NCI-H2107 (cell line): ENCODE measurements at regions not wholly inside any gene's neighbourhood (a gene's known extent, or its start where the extent isn't known, plus 50 kb on each side); places are given as distances from the start of the nearest gene placed in this dataset.
"Not testable (repeated sequence)": the region's sequence is repeated elsewhere in the genome, so short reads cannot be mapped to it uniquely, and the experiment has no call there.

ENCODE experiments used
- DNase-seq: peaks from one replicate; lab custom pipeline; 2025; lab: John Stamatoyannopoulos, UW

DNA sequence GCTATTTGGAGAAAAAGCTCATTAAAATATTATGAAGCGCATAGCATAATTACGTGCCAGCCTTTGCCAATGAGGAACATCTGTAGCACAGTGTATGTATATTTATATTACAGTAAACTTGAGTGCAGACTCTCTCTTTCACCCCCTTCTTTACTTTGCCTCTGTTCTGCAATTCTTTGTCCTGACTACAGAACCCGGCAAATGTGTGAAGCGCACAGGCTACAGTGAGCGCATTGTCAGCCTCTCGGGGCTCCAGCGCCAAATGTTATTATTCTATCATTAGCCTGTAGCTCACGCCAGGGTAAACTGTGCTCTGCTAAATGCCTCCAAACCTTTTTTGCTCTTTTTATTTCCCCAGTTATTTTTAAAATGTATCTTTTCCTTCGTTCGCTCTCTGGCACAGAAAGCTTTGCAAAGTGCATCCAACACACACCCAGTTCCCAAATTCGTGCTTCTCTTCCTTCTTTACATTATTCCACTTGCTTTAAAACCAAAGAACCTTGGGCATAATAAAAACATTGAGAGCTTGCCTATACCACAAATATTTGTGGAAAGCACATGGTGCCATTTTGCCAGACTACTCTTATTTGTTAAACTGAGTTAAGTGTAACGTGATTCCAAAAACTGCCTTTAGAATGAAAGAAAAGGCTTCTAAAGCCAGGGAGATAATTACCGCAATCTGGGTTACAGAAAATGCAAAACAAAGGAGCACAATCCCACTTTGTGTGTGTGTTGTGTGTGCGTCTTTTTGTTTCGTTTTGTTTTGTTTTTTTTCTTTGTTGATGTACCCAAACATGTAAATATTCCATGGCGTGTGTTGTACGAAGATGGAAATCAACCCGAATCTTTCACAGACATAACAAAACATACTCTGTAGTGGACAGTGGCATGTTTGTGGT, 164.1 kb upstream of the MPDZ start:
- DNase-seq: no peak

DNA sequence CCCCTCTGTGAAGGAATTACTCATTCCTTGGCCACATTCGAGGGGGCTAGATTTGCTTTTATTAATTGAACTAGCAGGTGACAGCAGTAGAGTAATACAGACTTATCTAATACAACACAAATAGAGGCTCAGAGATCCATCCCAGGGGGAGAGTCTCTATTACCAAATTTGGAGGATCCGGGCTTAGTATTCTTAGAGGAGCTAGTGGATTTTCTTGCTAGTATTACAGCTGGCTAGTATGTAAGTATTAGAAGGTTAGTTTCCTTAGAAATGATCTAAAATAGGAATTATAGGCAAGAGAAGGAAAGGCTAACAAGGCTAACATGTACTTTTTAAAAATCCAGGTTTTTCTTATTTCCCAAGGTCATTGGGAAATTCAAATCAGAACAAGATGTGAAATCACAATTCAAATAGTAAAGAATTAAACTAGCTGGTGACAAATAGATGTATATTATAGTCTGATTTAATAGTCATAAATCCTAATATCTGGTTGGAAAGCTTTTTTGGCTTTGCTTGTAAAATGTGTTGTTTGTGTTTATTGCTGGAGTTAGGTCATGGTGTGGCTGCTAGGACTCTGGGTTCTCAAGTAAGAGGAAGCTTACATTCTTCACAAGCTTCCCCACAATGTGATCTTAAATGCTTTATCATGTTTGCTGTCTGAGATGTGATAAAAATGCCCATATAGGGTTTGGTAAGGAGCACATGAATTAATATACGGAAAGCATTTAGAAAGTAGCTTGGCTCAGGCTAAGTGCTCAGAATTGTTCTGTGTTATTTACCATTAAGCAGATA, 160.4 kb upstream of the MPDZ start:
- no peak for DNase-seq

DNA sequence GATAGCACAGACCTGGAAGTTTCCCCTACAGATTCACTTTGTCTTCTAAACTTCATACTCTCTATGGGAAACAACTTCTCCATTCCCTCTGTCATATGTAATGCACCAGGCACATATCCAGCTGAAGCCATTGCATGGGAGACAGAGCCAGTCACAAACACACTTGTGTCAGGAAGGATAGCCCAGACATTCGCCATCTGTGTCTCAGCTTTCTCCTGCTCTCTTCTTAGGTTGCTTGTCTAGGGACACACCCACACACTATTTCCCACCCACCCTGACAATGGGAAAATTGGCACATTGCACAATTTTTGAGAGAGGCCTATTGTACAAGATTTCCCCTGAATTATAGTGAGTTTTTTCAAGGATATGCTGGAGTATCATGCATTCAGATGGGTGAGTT, 158.4 kb upstream of the MPDZ start:
- no peak for DNase-seq

DNA sequence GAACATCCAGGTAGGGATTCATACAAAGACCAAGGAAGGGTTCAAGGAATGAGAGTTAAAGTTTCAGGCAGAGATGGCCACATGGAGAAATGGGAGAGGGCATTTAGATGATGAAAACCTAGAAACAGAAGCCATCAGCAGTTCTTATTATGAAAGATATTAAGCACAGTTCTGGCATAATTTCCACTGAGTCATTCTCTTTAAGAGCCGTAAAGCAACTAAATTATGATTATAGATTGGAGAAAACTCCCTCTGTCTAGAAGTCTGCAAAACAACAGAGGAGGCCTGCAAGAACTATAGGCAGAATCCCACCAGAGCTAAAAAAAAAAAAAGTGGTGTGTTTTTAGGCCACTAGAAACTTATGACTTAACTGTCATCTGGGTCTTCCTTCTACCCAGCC, 157.1 kb upstream of the MPDZ start:
- no peak for DNase-seq

DNA sequence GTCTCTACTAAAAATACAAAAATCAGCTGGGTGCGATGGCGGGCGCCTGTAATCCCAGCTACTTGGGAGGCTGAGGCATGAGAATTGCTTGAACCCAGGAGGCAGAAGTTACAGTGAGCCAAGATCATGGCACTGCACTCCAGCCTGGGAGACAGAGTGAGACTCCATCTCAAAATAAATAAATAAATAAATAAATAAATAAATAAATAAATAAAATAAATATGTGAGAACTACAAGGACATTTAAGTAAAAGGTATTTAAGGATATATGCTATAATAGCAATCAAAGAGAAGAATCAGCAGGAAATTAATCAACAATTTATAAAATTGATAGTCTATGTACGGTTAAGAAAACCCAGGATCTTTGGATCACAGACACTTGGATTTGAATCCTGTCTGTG, 154.0 kb upstream of the MPDZ start:
- not testable (repeated sequence) for DNase-seq

DNA sequence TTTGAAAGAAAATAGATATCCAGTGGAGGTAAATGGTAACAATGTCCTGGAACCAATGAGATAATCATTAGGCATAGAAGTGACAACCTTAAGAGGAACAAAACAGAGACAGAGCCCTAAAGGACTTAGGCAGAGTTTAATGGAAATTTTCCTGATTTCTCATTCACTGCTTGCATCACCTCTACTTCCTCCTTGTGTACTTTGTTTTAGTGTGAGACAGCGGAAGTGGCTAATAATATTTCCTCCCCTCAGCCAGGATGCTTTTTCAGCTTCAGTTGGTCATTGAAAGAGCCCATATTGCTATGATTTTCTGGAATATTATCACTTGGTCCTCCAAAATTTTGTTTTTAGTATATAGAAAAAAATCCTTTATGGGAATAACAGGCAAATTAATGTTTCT, 153.4 kb upstream of the MPDZ start:
- DNase-seq: no peak

DNA sequence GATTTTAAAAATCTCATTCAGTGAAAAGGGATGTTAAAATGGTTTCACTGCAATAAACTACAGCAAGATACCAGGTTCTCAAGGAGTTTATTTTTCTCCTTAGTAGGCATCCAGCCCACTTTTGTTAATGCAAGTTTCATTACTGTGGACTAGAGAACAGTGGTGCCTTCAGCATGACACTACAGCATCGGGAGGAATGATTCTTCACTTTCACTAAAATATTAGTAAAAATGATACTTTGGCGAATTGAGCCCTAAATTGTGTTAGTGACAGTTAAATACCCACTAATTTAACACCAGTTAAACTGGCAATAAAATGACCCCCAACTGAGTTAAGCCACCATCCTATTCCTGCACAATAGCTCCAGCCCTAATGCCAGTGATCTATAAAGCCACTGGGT, 152.2 kb upstream of the MPDZ start:
- DNase-seq: no peak

DNA sequence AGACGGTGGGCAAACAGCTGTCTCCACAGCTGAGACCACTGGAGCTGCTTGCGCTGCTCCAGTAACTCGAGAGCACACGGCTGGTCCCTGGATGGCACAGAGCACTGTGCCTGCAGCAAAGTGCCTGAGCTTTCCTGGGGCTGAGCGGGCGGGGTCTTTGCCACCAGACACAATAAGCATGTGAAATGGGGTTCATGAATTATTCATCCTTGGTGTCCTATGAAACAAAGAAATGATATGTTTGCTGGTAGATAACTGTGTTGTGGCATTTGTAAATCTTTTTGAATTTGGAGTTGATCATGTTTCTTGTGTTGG, 151.7 kb upstream of the MPDZ start:
- DNase-seq: no peak

DNA sequence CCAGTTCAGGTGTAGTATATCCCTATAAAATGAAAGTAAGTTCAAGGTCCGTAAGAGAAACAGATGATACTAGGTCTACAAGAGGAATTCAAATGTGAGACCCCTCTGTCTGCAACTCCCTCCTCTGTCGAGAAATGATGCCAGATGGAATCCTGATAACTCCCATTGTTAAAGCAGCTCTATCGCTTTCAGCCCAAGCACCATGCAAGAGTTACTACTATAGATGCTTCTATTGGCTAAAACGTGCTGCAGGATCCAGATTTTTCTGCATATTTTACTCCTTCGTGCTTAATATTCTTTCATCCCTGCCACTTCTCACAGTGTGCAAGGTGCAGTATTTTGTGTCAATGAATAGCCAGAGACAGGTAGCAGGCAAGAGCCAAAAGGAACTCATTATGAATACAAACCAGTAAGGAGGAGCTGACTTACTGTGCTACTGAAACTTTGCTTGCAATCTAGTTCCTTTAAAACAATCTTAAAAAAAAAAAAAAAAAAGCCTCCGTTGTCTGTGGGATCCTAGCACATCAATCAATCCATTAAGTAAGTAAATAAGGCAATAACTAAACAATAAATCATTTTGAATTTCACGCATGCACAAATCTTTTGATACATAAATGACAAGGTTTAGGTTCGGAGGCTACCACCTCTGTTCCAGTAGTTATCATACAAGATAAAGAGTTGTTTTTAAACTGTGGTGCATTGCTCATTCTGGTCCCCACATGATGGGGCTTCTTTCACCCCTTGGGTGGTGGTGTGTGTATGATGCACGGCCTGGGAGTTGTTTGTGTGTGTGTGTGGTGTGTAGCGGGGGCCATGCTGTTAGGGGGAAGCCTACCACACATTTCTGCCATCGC, 151.1 kb upstream of the MPDZ start:
- DNase-seq: no peak

DNA sequence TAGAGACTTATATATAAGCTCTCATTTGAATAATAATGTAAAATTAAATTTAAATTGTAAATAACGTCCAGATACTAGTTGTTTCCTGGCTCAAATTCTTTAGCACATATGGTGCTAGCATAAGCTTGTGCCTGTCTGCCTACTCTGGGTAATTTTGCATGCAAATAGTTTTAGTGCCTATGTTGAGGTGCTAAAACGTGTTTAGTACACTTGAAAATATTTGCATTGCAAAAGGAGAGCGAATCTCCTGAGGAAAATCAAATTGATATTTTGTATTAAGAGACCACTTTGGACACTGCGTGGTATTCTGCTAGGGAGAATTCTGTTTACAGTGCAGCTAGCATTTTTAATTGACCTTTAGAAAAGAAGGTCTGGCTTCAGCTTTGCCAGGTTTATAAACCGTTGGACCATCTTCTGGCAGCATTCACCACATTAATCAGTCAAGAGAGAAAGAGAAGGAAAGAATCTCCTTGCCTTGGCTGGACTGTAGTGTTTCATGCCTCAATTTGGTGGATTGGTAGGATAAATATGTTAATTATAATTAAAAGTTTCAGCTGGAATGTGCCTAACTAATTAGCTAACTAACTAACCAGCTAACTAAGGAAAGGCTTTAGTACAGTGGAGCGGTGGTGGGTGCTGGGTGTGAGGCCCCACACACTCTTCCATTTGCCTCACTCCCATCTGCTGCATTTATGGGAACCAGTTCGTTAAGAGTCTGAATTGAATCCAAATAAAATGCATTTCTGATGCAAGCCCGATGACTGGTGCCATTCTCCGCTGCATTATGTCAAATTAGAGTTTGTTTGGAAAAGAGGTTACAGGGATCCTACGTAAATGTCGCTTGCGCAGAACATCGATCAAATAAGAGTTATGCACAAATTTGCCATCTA, 150.1 kb upstream of the MPDZ start:
- DNase-seq: no peak

DNA sequence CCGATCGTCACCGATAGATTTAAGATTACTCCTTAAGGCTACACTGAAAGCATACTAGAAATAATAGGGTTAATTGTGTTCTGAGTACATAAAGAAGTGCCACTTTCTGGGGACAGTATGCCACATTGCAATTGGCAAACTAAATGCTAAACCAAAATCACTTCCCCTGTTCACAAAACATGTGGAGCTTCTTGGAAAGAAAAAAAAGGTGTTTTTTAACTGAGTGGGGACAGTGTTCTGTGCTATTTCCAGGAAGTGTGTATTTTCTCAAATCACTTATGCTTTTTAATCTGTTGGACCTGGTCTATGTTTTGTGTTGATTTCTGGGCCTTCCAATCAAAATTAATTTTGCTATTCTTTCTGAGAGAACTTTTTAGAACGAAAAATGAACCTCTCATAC, 149.3 kb upstream of the MPDZ start:
- DNase-seq: no peak

DNA sequence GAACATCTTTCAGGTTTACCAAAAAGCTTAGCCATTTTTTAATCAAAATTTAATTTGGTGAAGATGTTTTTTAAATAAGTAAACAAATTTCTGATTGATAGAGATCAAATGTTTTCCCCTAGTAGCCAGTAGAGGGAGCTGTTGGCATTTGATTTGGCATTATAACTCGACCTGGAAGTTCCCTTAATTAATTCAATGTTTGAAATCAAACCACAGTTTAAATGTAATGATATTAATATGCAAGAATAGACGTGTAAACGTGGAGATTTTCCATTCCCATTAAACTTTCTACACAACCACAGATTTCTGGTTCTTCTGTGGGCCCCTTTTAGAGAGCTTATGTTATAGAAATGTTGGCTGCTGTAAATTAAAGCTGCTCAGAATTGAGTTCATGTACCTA, 148.1 kb upstream of the MPDZ start:
- DNase-seq: peak; percentile 28

DNA sequence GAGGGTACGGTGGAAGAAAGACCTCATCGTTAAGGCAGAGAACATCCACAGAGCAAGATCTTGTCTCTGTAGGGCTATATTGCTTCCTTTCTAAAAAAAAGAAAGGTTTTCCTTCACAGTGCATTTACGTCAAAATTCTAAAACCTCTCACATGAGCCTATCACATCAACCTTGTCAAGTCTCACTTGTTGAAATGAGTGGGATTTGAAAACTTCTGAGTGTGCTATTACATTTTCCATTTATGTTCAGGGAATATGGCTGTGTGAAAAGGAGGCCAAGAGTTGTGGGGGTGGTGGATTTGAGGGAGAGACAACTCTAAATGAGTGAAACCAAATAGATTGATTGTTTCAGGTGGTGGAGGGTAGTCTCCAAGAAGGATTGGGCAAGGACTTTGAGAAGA, 147.1 kb upstream of the MPDZ start:
- DNase-seq: no peak

DNA sequence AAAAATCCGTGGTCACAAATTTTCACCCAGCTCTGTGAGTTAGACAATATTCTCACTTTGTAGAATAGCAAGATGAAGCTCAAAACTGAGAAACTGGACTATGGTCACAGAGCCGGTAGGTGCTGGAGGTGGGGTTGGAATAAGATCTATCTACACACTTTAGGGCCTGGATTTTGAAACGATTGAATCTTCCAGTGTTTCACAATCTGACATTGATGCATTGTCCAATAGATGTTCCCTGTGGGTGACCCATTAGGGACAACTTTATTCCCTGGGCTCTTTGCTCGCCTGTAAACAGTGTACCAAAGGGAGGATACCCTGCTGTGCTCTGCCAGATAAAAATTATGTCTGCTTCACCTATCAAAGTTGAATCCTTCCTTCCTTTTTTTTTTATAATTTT, 145.4 kb upstream of the MPDZ start:
- no peak for DNase-seq

DNA sequence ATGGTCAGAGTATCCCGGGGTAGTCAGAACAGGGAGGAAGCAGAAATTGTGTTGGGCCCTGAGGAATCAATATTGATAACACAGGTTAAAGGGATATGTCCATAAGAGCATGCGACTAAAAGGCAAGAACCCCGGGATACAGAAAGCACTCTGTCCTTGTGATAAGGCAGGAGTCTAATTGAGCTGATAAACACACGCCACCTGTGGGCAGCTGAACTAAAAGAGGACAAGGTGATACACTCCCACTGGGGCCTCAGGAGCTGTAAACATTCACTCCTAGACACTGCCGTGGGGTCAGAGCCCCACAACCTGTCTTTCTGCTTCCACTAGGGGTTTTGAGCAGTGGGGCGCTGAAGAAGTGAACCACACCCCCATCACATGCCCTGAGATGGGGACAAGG, 144.7 kb upstream of the MPDZ start:
- DNase-seq: no peak

DNA sequence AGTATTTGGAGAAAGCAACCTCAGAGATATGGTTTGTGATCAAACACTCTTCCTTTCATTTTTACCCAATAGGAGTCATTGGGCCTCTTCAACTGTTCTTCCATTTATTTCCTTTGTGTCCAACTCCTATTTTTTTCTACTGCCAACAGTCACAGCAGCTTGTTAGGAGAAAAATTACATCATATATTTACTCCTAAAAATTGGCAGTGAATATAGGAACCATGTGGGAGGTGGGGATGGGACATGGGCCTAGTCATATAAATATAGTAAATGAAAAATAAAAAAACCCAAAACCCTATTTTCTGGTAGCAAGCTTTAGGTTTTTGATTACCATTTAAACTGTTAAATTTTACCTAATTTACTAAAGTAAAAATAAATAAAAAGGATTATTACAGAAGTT, 134.9 kb upstream of the MPDZ start:
- DNase-seq: no peak

DNA sequence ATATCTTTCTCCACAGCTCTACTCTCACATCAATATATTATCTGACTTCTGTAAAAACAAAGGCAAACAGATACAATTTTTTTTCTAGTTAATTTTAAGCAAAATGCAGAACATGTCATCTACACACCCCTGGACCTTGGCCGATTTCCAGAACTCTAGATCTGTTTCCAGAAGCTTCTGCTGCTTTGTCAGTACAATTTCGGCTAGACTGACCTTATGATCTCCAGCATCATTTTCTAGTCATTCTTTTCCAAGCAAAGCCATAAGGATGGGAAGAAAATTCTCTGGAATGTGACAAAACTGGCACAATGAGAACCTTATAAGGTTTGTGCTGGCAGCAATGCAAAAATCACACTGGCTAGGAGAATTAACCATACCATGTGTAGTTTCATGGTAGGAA, 132.8 kb upstream of the MPDZ start:
- DNase-seq: no peak

DNA sequence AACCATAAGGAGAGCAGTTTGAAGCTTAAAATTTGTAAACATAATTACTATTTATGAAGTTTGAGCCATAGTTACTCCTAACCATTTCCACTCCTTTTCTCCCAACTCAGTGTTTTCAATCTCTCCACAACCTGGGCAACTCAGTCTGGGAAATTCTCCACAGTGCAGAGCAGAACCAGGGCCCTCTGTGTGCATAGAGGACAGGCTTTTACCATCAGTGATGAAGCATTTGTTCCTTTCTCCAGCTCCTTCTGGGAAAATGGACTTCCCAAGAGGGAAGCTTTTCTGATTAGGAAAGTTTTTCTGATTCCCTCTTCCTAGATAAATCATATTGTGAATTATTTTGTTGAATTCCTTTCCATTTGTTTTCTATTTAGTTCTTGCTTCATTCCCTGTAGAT, 132.3 kb upstream of the MPDZ start:
- DNase-seq: no peak

DNA sequence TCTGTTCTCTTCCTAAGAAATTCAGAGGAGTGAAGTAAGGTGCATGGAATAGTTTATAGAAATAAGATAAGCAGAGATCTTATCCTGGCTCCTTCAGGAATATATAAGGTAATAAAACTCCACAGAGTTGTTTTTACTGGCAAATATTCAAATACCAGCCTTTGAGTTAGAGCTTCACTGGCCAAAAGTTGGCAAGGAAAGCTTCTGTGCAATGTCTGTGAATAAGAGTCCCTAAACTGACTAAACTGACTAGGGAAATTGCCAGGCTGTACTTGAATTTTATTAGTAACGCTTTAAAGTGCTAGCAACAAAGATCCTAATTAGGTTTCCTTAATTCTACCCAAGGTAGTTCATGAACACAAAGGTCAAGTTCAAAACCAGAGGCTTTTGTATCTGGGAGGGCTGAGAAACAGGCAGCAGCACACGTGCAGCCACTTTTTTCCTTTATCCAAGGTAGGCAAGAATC, 131.1 kb upstream of the MPDZ start:
- DNase-seq: no peak

DNA sequence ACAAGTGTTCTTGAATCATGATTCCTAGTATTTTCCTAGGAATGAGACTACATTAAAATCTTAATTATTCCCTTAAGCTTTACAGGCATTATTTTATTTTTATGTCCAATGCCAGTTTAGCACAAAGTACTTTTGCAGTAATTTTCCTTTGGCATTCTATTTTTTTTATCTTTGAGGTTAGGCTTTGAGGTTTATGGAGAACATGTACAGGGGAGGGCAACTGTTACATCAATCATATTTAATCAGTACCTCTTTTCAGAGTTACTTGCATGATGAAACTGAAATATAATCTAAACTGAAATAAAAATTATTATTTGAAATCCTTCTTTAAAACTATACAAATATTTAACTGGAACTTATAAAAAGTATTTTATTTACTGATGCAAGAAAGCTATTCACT, 118.2 kb upstream of the MPDZ start:
- DNase-seq: no peak

DNA sequence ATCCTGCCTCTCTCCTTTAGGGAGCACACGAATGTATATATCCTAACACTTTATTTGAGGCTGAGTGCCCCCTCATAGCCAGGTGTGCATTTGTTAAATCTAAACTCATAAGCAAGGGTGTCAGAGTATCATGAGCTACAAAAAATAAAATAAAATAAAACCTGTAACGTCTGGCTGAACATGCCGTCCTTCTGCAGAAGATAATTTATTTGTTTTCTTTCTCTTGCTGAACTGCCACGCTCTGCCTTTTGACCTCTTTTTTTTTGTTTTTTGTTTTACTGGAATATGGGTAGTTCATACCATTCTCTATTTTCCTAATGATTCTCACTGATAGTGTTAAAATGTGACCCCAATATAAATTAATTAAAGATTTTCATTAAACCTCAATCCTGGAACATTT, 117.7 kb upstream of the MPDZ start:
- DNase-seq: no peak

DNA sequence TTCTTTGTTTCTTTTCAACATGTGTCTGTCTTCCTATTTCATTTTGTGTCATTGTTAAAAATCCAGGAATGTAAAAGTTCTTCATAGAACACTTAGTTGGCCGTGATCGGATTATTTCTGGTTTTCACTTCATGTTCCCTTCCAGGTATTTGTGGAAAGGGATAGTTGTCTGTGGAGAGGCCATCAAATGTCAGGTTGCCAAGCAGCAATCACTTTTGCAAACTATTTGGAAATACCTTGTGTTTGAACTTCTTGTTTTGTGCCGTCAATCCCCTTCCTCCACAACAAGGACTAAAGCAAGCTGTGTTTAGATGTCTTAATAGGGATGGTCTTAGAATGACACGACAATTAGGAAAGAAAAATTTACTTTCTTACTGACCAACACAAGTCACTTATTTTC, 116.9 kb upstream of the MPDZ start:
- DNase-seq: no peak
